Stomach (tissue), 8 donors: ENCODE measurements at regions not wholly inside any gene's neighbourhood (a gene's known extent, or its start where the extent isn't known, plus 50 kb on each side); places are given as distances from the start of the nearest gene placed in this dataset.

Experiments used
- DNase-seq, 2 donors: peaks; one replicate each; pipeline versions ENCODE4 v3.0.0 to v3.0.0-alpha.2; 2013 to 2019
- H3K27ac ChIP-seq, 5 donors: fragments of 200-600 bp in 4 of 5; sonication (generic) in 4 of 5; one replicate each; pipeline ENCODE4 v1.5.1; 2013 to 2019; ENCODE audit warnings: mild to moderate bottlenecking in 1 of 5, moderate library complexity in 1 of 5
- H3K27me3 ChIP-seq, 3 donors: fragments of 200-600 bp; sonication (generic); one replicate each; pipeline ENCODE4 v1.5.1; 2017 to 2019; ENCODE audit warnings: mixed run types in 1 of 3
- H3K36me3 ChIP-seq, 4 donors: fragments of 200-600 bp; sonication (generic); 1 replicate in 3 of 4; 2 replicates in 1 of 4; pipeline ENCODE4 v1.5.1; 2016 to 2019
- H3K4me1 ChIP-seq, 4 donors: fragments of 200-600 bp; sonication (generic); one replicate each; pipeline ENCODE4 v1.5.1; 2016 to 2019
- H3K4me3 ChIP-seq, 4 donors: fragments of 200-600 bp; sonication (generic) in 3 of 4; one replicate each; pipeline ENCODE4 v1.5.1; 2016 to 2019; ENCODE audit warnings: mild to moderate bottlenecking in 1 of 4
- H3K9me3 ChIP-seq, 4 donors: fragments of 200-600 bp; sonication (generic); one replicate each; pipeline ENCODE4 v1.5.1; 2016 to 2019
- EP300 ChIP-seq: sonication (generic); formaldehyde crosslinking; IDR thresholded peaks from one replicate; pipeline ENCODE4 v1.6.1; 2017; ENCODE audit warnings: antibody characterized with exemption
- POLR2A ChIP-seq, 4 donors: fragments of 450-650 bp; IDR thresholded peaks; one replicate each; pipeline ENCODE4 v1.6.1; 2016; ENCODE audit warnings: antibody characterized with exemption in 4 of 4, control low read depth in 2 of 4, mild to moderate bottlenecking in 1 of 4, moderate library complexity in 1 of 4
- POLR2AphosphoS5 ChIP-seq, 3 donors: sonication (generic); formaldehyde crosslinking; IDR thresholded peaks; one replicate each; pipeline ENCODE4 v1.6.1; 2016; ENCODE audit warnings: antibody characterized with exemption in 3 of 3
- WGBS, 5 donors: extraction: QIAGEN DNeasy Blood & Tissue Kit in 3 of 5; methylation state at CpG; one replicate each; pipeline versions ENCODE4 v1.1.5 to v1.1.7; 2013 to 2018; 5-methylcytosine and 5-hydroxymethylcytosine counted together
- intact Hi-C: fragments of 100-400 bp; cut with DNase I; formaldehyde crosslinking; loops from one replicate; pipeline ENCODE4 v1.15.1; 2023; ENCODE audit warnings: low total_unique reads
- TF ChIP-seq, protein P1 (sequence below), 7 experiments: fragments of 450-650 bp in 4 of 7; fragments of 200-600 bp in 3 of 7; sonication (generic) in 3 of 7; IDR thresholded peaks; one replicate each; pipeline ENCODE4 v1.5.1; 2016 to 2019; ENCODE audit warnings: antibody characterized with exemption in 7 of 7, control low read depth in 2 of 7, mild to moderate bottlenecking in 1 of 7
- donor health status: healthy with polysubstance abuse.
- donor health status: Bipolar disorder and iron deficiency.
- donor health status: healthy.

DNA sequence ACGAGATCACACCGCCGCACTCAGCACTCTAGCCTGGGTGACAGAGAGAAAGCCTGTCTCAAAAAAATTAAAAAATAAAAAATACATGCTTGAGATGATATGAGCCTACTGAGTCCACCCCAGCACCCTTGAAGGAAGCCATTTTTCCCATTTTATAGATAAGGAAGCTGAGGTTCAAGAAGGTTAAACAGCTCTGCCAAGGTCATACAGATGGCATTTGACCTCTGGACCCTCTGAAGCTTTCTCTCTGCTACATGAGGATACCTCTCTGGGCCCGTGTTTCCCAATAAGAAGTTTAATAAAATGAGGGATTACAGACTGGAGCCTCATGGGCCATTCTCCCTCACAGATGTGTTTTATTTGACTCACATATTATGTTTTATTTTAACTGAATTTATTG is 53.9 kb upstream of the PNMA1 start:
- no peaks in the 10 kb centered on the region for H3K27me3 ChIP-seq
- H3K36me3 ChIP-seq: no peaks in the 10 kb centered on the region
- peaks cover 63 to 100% (median 84%) of the 10 kb centered on the region in 4 donors for H3K4me1 ChIP-seq
- intact Hi-C loops: no loop called here
- WGBS, 5 donors: 88 to 94% (median 93%) methylated on average over 4 of the region's 4 CpGs
- H3K4me3 ChIP-seq: no peak overlapping the region
- peak in 1 of 2 donors; percentile 0 for DNase-seq
- H3K9me3 ChIP-seq: no peaks in the 10 kb centered on the region
- no peak for TF ChIP-seq POLR2A (IDR thresholded peaks at IDR 0.05)
- no peak for TF ChIP-seq EP300
- TF ChIP-seq, protein P1, sequence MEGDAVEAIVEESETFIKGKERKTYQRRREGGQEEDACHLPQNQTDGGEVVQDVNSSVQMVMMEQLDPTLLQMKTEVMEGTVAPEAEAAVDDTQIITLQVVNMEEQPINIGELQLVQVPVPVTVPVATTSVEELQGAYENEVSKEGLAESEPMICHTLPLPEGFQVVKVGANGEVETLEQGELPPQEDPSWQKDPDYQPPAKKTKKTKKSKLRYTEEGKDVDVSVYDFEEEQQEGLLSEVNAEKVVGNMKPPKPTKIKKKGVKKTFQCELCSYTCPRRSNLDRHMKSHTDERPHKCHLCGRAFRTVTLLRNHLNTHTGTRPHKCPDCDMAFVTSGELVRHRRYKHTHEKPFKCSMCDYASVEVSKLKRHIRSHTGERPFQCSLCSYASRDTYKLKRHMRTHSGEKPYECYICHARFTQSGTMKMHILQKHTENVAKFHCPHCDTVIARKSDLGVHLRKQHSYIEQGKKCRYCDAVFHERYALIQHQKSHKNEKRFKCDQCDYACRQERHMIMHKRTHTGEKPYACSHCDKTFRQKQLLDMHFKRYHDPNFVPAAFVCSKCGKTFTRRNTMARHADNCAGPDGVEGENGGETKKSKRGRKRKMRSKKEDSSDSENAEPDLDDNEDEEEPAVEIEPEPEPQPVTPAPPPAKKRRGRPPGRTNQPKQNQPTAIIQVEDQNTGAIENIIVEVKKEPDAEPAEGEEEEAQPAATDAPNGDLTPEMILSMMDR (IDR thresholded peaks at IDR 0.05): no peak
- TF ChIP-seq POLR2AphosphoS5 (IDR thresholded peaks at IDR 0.05): no peak
- peak overlapping the region in 3 of 5 donors; percentile 15 to 78 (median 40) for H3K27ac ChIP-seq

DNA sequence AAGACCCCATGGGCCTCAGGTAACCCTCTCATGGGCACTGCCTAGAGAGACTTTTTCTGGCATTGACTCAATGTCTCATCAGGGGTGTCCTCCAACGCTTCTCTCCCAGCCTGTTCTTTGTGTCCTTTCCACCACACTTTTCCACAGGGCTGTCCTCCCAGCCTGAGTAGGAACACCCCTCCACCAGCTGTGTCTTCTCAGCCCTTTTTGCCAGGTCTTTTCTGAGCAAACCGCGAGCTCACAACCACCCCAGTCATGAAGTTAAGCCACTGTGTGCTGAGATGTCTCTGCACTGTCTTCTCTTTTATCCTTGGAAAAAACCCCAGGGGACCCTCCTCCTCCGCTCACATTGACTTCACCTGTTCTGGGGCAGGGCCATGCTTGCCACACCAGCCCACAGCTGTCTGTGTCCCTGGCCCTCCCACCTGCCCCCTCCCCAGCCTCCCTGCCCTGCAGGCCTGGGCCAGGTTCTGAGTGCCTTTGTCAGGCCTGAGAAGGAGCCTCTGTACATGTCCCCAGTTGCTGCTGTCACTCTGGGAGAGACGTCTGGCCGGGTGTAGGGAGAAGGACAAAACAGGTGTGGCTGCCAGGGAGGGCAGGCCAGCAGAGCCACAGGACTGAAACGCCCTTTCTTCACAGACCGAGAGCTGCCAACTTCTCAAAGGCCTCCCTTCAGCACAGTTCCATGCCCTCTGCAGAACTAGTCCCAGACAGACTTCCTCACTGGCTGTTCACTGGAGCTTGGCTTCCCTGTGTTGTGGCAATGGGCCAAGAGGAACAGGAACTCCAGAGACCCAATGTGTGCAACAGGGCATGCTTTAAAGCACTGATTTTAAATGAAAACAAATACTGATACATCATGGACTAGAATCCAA is 50.5 kb upstream of the PNMA1 start:
- Histone ChIP-seq H3K9me3 (no peaks in the 10 kb centered on the region), H3K27me3 (no peaks in the 10 kb centered on the region), H3K36me3 (no peaks in the 10 kb centered on the region), H3K4me3 (no peak overlapping the region), H3K4me1 (peaks cover 68 to 94% (median 82%) of the 10 kb centered on the region in 4 donors), H3K27ac (peak overlapping the region; percentile 90 to 100 (median 100))
- peak; percentile 36 to 83 for DNase-seq
- WGBS, 5 donors: 23 to 36% (median 30%) methylated on average over 4 to 8 of the region's 8 CpGs
- intact Hi-C loops: no loop called here
- TF ChIP-seq, protein P1 (IDR thresholded peaks at IDR 0.05): no peak
- peak in 1 of 3 donors; percentile 61 for TF ChIP-seq POLR2AphosphoS5 (IDR thresholded peaks at IDR 0.05)
